ENCODE measurements at regions not wholly inside any gene's neighbourhood (a gene's known extent, or its start where the extent isn't known, plus 50 kb on each side); places are given as distances from the start of the nearest gene placed in this dataset.
A peak's percentile ranks its signal among the peaks of the same experiment; 100 is the strongest.

DNA sequence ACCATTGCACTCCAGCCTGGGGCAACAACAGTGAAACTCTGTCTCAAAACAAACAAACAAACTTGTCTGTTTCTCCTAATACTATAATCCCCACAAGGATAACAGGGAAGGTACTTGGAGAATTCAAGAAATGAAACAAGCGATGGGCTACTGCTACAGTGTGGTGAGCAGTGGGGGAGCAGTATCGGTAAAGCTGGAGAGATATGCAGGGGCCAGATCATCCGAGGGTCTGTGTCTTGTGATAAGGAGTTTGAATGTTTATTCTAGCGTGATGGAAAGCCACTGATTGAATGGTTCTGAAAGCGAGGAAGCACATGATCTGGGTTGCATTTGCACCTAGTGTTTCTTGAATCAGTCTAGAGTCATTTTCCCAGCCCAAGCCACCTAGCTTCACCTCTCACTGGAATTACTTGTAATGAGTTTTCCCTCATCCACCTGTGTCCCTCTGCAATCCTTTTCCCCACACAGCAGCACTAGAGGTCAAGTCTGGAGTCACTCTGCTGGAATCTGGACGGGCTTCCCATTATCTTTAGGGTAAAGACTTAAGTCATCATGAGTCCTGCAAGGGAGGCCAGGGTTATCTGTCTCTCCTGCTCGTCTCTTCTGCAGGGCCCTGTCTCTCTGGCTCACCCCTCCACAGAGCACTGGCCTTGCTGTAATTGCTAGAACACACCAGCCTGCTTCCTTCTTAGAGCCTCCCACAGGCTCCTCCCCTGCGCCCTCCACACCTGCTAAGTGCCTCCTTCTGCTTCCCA lies 162.3 kb downstream of the KLF5 start:
- no peak for DNase-seq (ENCODE audit: low read depth)
- no peak for TF ChIP-seq CTCF (conservative IDR thresholded peaks at IDR 0.05; ENCODE audit: low read length)
- H3K4me3 ChIP-seq (ENCODE audit: low read length), result no peak overlapping the region

- TF ChIP-seq CTCF (conservative IDR thresholded peaks at IDR 0.05; ENCODE audit: low read length), result no peak
- DNase-seq (ENCODE audit: low read depth), result no peak
- no peak overlapping the region for H3K4me3 ChIP-seq (ENCODE audit: low read length)
Measured at GRCh38 chr13:73218181-73218580, 159.4 kb downstream of the KLF5 start.

DNA sequence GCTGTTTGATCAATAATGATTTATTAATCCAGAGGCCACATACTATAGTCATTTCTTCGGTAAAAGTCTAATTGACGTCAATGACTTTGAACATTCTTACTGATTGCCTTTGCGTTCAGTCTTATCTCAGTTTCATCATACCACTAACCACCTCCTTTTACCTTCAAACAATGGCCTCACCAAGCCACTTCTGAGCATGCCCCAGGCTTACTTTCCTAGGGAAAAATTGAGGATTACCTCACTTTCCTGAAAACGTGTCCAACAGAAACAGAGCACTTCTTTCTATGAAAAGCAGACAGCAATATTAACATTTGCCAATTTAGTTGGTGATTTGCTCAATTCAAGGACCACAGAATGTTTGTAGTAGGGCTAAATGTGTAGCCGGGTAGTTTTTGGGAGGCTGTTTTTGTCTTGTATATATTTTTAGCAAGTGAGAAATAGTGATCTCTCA lies 157.6 kb downstream of the KLF5 start:
- peak; percentile 96 for DNase-seq (ENCODE audit: low read depth)
- H3K4me3 ChIP-seq (ENCODE audit: low read length), result no peak overlapping the region
- no peak for TF ChIP-seq CTCF (conservative IDR thresholded peaks at IDR 0.05; ENCODE audit: low read length)

- TF ChIP-seq CTCF (conservative IDR thresholded peaks at IDR 0.05; ENCODE audit: low read length), result no peak
- DNase-seq (ENCODE audit: low read depth), result peak; percentile 92
- H3K4me3 ChIP-seq (ENCODE audit: low read length), result no peak overlapping the region
Measured at GRCh38 chr13:73215823-73216222, 157.0 kb downstream of the KLF5 start.

DNA sequence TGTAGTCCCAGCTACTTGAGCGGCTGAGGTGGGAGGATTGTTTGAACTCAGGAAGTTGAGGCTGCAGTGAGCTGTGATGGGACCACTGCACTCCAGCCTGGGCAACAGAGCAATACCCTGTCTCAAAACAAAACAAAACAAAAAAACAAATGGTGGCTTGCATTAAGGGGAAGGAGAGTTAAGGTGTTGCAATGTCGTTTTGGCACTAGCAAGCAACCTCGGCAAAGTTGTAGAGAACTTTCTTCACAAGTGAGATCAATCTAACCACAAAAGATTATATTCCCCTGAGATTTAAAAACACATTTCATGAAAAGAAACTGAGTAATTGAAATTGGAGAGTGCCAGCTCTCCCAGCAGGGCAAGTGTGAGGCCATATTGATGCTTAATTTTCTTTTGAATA lies 153.7 kb downstream of the KLF5 start:
- no peak overlapping the region for H3K4me3 ChIP-seq (ENCODE audit: low read length)
- no peak for TF ChIP-seq CTCF (conservative IDR thresholded peaks at IDR 0.05; ENCODE audit: low read length)

DNA sequence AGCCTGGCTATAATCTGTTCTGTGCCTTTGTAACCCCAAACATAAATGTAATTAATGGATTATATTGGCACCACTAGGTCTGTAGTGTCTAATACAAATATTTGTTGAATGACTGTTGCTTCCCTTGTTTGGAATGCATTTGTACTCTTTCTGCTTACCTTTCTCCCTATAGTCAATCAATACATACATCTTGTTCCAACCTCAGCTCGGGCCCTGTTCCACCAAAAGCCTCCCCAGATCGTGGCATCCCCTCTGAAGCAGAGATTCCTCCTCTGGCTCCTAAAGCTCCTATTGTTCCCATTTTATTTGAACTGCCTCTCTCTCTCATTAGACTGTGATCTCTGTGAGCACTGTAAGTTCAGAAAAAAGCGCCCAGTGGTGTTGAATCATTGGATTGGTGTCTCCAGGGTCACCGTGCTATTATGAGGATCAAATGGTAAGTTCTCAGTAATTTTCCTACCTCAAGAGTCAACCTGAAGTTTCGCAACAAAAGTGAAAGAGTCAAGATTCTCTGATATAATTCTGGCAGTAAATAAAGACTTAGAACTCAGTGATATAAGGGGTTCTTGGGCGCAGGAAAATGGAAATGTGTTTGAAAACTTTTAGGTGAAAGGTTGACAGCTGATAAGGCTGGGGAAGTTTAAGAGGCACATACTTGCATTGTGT lies 151.5 kb downstream of the KLF5 start:
- H3K4me3 ChIP-seq (ENCODE audit: low read length), result no peak overlapping the region
- no peak for DNase-seq (ENCODE audit: low read depth)
- no peak for TF ChIP-seq CTCF (conservative IDR thresholded peaks at IDR 0.05; ENCODE audit: low read length)

More for the DNA sequence above, 153.7 kb downstream of the KLF5 start:
- DNase-seq (ENCODE audit: low read depth), result no peak

DNA sequence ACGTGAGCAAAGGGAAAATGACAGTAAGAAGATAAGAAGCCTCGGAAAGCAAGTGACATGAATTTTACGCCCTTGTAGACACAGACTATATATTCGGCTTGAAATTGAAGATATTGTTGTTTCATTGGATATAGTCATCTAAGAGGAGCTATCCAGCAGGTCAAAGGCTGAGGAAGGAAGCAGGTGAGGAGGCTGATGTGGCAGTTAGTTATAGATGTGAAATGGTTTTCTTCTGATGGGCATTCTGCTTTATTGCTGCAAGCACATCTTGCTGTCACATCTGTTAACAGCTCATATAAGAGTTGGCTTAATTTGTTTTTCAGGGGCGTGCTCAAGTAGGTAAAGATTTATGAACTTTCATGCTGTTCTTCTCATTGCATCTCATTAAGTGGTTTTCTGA lies 146.1 kb downstream of the KLF5 start:
- no peak for DNase-seq (ENCODE audit: low read depth)
- TF ChIP-seq CTCF (conservative IDR thresholded peaks at IDR 0.05; ENCODE audit: low read length), result no peak

More for the DNA sequence above, 146.1 kb downstream of the KLF5 start:
- H3K4me3 ChIP-seq (ENCODE audit: low read length), result no peak overlapping the region

Data from AG10803 (cell line).